NCI-H2227 (cell line): ENCODE measurements at regions not wholly inside any gene's neighbourhood (a gene's known extent, or its start where the extent isn't known, plus 50 kb on each side); places are given as distances from the start of the nearest gene placed in this dataset.
"Not testable (repeated sequence)": the region's sequence is repeated elsewhere in the genome, so short reads cannot be mapped to it uniquely, and the experiment has no call there.

ENCODE experiments used
- DNase-seq: peaks from one replicate; lab custom pipeline; 2025; ENCODE audit not compliant: unreplicated experiment; lab: John Stamatoyannopoulos, UW

DNA sequence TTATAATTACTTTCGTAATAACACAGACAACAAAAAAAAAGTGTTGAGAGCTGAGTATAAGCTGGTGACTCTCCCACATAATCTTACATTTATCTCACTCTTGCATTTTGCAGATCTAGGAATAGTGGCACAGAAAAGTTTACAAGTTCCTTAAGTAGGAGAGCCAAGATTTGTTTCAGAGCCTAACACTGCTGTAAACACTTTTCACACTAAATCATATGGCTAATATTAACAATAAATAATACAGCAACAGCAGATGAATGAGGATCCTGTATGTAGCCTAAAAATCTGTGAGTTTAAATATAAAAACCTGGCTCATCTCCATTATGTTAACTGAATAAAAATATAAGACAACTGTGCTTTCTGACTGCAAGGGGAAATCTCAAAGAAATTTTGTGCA, 846.5 kb upstream of the ADAMTS5 start:
- no peak for DNase-seq

DNA sequence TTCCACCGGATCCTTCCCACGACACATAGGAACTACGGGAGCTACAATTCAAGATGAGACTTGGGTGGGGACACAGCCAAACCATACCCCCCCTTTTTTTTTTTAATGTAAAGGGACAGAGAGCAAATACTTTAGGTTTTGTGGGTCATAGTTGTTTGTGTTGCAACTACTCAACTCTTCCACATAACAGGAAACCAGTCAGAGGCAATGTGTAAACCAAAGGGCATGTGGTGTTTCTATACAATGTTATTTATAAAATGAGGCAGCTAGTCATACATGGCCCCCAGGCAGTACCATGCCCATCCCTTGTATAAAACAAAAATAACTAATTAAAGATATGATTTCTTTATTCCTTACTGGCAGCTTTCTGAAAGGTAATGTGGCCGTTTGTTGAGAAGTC, 845.4 kb upstream of the ADAMTS5 start:
- no peak for DNase-seq

- no peak for DNase-seq
Observed at GRCh38 chr21:27808923-27809322, 842.0 kb upstream of the ADAMTS5 start.

DNA sequence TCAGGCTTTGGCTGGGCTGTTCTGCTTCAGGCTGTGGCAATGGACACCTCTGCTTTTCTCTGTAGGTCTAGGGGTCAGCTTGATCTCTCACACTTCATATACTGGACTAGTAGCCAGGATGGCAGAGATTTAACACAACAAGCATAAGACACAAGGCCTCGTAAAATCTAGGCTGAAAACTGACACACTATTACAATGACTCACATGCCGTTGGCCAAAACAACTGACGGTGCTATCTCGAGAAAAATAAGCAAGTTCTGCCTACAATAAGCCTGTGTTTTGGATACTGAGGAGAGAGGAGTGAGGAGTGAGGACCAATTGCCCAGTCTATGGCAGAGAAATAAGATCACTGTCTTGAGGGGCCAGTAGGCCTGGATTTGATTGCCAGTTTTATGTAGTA, 840.7 kb upstream of the ADAMTS5 start:
- DNase-seq, result no peak

GRCh38 chr21:27806281-27806680, 839.4 kb upstream of the ADAMTS5 start:
- DNase-seq, result no peak

- no peak for DNase-seq
Observed at GRCh38 chr21:27805696-27806095, 838.8 kb upstream of the ADAMTS5 start.

DNA sequence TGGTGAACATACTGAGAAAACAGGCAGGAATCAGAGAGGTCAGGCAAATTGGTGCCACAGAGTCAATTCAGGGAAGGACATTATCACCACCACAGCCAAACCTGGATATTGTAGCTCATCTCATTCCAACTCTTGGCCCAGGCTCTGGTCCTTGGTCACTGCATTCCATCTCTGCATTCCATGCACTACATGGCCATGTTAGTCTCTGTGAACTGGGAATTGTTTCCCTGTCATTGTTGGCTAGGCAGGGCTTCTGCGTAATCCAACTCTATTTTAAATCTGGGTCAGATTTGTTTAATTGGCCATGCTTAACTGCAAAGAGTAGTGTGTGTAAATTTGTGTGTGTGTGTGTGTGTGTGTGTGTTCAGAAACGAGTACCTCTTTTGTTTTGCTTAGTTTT, 837.6 kb upstream of the ADAMTS5 start:
- DNase-seq, result no peak

DNA sequence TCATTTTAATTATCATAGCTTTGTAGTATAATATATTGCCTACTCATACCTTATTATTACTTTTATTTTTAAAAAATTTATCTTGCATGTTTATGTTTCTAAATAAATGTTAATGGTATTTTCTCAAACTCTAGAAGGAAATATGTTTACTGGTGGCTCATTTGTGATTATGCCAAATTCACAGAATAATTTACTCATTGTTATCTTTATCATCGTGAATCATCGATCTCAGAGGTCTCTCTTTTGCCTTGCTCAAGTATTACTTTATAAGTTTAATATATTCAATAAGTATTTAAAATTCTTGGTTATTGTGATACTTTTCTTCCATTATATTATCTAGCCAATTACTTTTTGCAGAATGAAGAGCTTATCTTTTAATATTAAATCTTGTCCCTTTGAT, 836.7 kb upstream of the ADAMTS5 start:
- DNase-seq, result no peak

GRCh38 chr21:27802816-27803475, 836.1 kb upstream of the ADAMTS5 start:
- DNase-seq, result no peak

DNA sequence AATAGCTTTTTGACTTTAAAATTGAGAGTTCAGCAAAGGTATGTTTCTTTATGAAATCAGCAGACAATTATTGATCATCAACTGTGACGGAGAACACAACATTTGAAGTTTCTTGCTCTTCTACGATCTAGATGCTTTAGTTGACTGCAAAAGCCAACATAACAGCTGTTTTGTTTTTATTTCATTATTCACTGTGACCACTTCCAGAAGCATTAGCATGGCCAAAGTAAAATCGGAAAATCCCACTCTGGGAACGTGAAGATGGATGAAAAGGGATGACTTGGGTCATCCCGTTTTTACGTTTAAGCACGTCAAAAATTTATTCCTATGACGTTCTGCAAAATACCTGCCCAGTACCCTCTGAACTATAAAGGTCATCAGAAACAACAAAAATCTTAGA, 833.0 kb upstream of the ADAMTS5 start:
- DNase-seq, result no peak

DNA sequence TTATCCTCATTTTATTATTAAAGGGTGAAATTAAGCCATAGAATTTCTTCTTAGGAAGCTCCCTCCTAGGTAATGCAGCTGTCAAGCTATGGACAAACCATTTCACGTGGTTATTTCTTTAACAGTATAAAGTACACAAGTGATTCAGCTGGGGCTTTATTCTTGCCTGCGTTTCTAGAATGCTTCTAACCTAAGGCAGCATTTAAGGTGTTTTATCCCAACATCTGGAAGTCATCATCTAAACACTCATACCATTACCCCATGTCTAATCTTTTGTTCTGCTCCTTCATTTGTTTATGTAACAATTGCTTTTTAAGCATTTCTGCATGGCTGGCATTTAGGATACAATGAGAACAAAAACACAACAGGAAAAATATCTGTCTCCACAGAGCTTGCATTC, 829.2 kb upstream of the ADAMTS5 start:
- no peak for DNase-seq

DNA sequence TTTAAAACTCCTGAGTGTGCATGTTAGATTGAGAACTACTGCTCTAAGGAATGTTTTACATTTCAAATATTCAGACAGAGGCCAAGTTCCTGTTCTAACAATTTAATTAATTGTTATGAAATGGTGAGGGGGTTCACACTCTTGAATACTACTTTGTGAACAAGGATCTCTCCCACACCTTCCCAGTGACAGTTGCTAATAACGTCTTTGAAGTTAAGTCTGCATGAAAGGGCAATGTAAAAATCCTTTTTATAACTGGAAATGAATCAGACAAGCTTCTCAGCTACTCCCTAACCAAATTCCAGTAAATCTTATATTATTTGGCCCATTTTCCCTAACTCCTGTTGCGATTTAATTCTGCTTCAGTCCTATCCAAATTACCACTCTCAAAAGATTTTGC, 828.5 kb upstream of the ADAMTS5 start:
- no peak for DNase-seq

DNA sequence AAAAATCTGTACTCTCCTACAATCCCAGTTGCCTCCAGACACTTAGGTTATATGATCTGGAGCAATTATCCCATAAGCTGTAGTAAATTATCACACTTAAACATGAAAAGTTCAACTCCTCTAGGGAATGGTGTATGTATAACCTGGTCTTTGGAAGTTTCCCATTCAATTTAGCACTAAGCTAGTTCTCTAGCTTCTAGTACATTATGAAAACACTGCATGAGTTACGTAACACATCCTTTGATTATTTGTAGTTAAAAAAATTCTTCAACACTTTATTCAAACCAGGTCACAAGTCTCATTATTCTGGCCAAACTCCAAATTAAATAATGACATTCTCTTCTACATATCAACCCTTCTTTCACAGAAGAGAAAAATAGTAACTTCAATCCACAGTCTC, 827.0 kb upstream of the ADAMTS5 start:
- DNase-seq, result no peak

DNA sequence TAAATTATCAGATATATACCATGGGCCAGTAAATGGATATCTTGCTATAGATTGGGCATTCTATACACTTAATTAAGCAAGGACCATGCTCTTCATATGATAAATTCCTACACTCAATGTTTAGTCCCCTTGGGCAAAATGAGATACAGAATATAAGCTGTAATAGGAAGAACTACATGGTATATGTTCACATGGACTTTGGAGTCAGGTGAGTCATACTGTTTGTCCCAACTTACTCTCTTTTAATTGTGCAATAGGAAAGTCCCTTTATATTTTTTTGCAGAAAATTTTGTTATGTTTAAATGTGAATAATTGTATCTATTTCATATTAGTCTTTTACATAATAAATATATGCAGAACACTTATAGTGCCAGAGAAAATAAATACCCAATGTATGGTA, 820.2 kb upstream of the ADAMTS5 start:
- no peak for DNase-seq

DNA sequence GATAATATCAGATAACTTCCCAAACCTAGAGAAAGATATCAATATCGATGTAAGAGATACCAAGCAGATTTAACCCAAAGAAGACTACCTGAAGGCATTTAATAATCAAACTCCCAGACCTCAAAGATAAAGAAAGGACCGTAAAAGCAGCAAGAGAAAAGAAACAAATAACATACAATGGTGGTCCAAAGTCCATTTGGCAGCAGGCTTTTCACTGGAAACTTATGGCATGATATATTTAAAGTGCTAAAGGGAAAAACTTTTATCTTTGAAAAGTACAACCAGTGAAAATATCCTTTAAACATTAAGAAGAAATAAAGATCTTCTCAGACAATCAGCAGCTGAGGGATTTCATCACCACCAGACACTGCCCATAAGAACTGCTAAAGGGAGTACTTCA, 812.7 kb upstream of the ADAMTS5 start:
- no peak for DNase-seq

DNA sequence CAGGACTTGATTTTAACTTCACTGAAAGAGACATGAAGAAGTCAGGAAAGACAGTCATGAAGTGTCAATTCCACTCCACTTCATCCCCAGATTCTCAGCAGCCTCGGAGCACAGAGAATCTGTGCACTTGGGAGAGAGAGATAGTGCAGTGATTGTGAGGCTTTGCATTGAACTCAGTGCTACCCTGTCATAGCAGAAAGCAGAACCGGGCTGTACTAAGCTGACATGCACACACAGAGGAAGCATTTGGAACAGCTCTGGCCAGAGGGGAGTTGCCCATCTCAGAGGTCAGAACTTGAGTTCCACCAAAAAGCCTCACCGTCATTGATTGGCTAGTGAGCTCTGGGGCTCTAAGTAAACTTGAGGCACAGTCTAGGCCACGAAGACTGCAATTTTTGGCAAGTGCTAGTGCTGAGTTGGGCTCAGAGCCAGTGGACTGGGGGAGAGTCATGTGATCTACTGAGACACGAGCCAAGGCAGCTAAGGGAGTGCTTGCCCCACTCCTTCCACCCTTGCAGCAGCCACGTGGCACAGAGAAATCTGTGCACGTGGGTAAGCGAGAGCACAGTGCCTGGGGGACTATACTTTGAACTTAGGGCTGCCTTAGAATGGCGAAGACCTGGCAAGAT, 810.2 kb upstream of the ADAMTS5 start:
- DNase-seq, result no peak

- no peak for DNase-seq
Observed at GRCh38 chr21:27772816-27773215, 805.9 kb upstream of the ADAMTS5 start.

DNA sequence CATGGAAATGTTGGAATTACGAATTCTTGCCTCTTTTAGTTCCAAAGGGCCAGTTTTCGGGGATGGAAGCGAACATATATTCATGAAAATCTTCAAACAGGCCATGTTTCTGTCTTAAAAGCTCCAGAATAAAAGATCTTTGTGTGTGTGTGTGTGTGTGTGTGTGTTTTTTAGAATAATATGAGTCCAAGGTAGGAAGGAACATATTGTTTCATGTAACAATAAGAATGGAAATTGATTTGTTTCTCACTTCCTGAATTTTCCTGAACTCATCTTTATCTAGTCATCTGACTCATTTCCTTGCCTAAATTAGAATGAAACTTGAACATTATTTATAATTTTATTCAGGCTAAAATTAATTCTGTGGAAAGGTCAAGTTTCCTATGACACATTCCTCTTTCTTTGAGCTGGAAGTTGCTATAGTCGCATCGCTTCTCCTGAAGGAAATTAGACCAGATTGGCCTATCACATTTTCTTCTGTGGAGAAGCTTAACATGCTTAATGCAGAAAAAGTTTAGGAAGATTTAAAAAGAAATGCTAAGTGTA, 805.1 kb upstream of the ADAMTS5 start:
- no peak for DNase-seq

DNA sequence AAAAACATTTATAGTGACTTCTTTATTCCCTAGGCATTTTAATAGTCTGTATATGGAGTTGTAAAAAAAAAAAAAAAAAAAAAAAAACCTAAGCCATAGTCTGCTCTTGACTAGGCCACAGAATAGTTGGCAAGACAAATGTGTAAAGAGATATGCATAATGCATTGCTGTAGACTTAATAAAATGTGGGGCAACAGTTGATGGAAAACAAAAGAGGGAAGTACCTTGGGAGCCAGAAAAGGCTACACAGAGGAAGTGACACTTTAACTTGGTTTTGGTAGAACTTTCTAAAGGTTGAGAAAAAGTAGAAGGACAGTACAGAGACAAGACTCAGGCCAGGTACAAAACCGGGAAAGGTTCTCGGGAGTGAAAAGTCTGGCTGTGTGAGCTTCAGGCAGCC, 802.9 kb upstream of the ADAMTS5 start:
- no peak for DNase-seq

- DNase-seq, result not testable (repeated sequence)
Observed at GRCh38 chr21:27768046-27768637, 801.3 kb upstream of the ADAMTS5 start.

- DNase-seq, result no peak
Observed at GRCh38 chr21:27764056-27764455, 797.2 kb upstream of the ADAMTS5 start.

DNA sequence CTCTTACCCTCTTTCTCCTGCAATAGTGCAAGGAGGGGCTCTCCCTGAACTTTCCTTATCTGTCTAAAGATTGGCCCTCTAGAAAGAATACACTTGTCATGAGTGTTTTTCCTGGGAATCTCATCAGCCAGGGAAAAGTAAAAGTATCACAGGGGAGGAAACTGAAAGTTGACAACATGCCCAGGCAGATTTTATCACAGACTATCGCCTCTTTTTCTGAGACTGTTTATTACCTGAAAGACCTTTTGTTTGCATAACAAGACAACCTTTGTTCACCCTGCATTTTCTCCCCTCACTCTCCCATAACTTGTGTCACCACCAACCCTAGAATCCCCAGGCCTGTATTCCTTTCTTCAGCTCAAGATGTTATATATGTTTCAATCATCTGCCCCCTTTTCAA, 794.7 kb upstream of the ADAMTS5 start:
- DNase-seq, result no peak
